ENCODE measurements at regions not wholly inside any gene's neighbourhood (a gene's known extent, or its start where the extent isn't known, plus 50 kb on each side); places are given as distances from the start of the nearest gene placed in this dataset.

- TF ChIP-seq POLR2A (IDR thresholded peaks at IDR 0.05; ENCODE audit: low read depth, low read length) (no peak), TAF1 (IDR thresholded peaks at IDR 0.05; ENCODE audit: borderline replicate concordance, low read depth, low read length) (no peak), POLR2AphosphoS5 (IDR thresholded peaks at IDR 0.05; ENCODE audit: low read depth, low read length) (no peak)
These were observed 307.0 kb upstream of the CWC22 start for GRCh38 chr2:180314086-180314485.
